ENCODE measurements at regions not wholly inside any gene's neighbourhood (a gene's known extent, or its start where the extent isn't known, plus 50 kb on each side); places are given as distances from the start of the nearest gene placed in this dataset.

DNA sequence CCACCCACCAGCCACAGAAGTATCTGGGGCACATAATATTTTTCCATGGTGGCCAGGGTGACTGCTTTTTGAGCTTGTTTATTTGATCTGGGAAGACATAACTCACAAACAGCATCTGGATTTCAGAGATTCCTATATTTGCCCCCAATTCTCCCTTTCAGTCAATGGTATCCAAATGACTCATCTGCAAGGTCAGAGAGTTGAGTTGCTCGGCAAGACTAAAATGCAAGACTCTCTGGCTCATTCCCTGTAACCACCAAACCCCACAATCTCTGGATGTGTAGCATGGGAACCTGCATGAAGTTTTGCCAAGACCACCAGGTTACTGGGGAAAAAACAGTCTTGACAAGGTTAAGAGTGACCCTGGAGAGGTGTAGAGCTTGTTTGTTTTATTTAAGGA lies 174.9 kb upstream of the FAR2 start:
- TF ChIP-seq BHLHE40 (IDR thresholded peaks at IDR 0.05; ENCODE audit: borderline replicate concordance) (no peak), FOXA1 (IDR thresholded peaks at IDR 0.05) (no peak), ELF4 (IDR thresholded peaks at IDR 0.05) (no peak), FOXM1 (IDR thresholded peaks at IDR 0.05; ENCODE audit: borderline replicate concordance) (no peak), SP1 (IDR thresholded peaks at IDR 0.05) (no peak), PKNOX1 (IDR thresholded peaks at IDR 0.05) (no peak), HDGF (IDR thresholded peaks at IDR 0.05; ENCODE audit: borderline replicate concordance) (no peak), NFRKB (IDR thresholded peaks at IDR 0.05) (no peak), FOXK2 (IDR thresholded peaks at IDR 0.05) (no peak), L3MBTL2 (conservative IDR thresholded peaks at IDR 0.05) (no peak), ARNT (IDR thresholded peaks at IDR 0.05) (no peak), ZNF384 (IDR thresholded peaks at IDR 0.05) (no peak), LEF1 (IDR thresholded peaks at IDR 0.05; ENCODE audit: borderline replicate concordance) (no peak)
